H1 (cell line): ENCODE measurements at regions not wholly inside any gene's neighbourhood (a gene's known extent, or its start where the extent isn't known, plus 50 kb on each side); places are given as distances from the start of the nearest gene placed in this dataset.

Experiments used
- CTCF ChIA-PET: fragments of 300-600 bp; sonication (Branson Sonifier 250); formaldehyde crosslinking; loops from one replicate; lab custom pipeline; 2021; ENCODE audit not compliant: partially characterized antibody; lab: Charles Lee
- POLR2A ChIA-PET: fragments of 300-600 bp; sonication (Branson Sonifier 250); formaldehyde crosslinking; loops from one replicate; lab custom pipeline; 2021; ENCODE audit warnings: inconsistent platforms; ENCODE audit not compliant: partially characterized antibody; lab: Charles Lee
- DNase-seq, 2 experiments: peaks; one replicate each; pipeline versions ENCODE4 v3.0.0 to v3.0.0-alpha.2; 2010 to 2022; ENCODE audit warnings: low spot score in 2 of 2, low read depth in 1 of 2, mixed read lengths in 1 of 2
- FAIRE-seq: peaks from 2 replicates; lab custom pipeline; 2011; peaks lifted over from hg19 to GRCh38; lab: Jason Lieb, UNC
- H2AFZ ChIP-seq: 2 replicates; pipeline ENCODE4 v1.8.1; 2012; ENCODE audit warnings: low read length, inconsistent platforms
- H2AK5ac ChIP-seq: 2 replicates; pipeline ENCODE4 v1.6.1; 2013; ENCODE audit warnings: low read depth, low read length
- H2BK120ac ChIP-seq: replicated peaks from 2 replicates; pipeline ENCODE3; 2013; ENCODE audit warnings: low read depth, low read length, inconsistent platforms
- H2BK12ac ChIP-seq: 2 replicates; pipeline ENCODE4 v1.6.1; 2013; ENCODE audit warnings: low read depth, low read length
- H2BK15ac ChIP-seq: 2 replicates; pipeline ENCODE4 v1.6.1; 2013; ENCODE audit warnings: low read length
- H2BK20ac ChIP-seq: 2 replicates; pipeline ENCODE4 v1.6.1; 2013; ENCODE audit warnings: low read length
- H2BK5ac ChIP-seq: 2 replicates; pipeline ENCODE4 v1.6.1; 2013; ENCODE audit warnings: low read depth, low read length
- H3K14ac ChIP-seq: 2 replicates; pipeline ENCODE4 v1.6.1; 2013; ENCODE audit warnings: inconsistent platforms; ENCODE audit not compliant: insufficient read length
- H3K18ac ChIP-seq: 2 replicates; pipeline ENCODE4 v1.6.1; 2013; ENCODE audit warnings: low read length; ENCODE audit errors: extremely low read depth
- H3K23ac ChIP-seq: 2 replicates; pipeline ENCODE4 v1.6.1; 2013; ENCODE audit warnings: inconsistent platforms; ENCODE audit not compliant: insufficient read length
- H3K23me2 ChIP-seq: 2 replicates; pipeline ENCODE4 v1.6.1; 2013; ENCODE audit warnings: low read depth, low read length
- H3K27ac ChIP-seq: 2 replicates; pipeline ENCODE4 v1.6.1; 2011; ENCODE audit warnings: low read depth, low read length, inconsistent platforms
- H3K27me3 ChIP-seq, 4 experiments: replicated peaks in 1 of 4; 1 replicate in 1 of 4; 2 replicates in 3 of 4; pipeline versions ENCODE4 v1.6.1 to v1.8.1; 2011 to 2013; ENCODE audit warnings: low read length in 3 of 4, mild to moderate bottlenecking in 3 of 4, inconsistent platforms in 2 of 4, mixed read lengths in 2 of 4, moderate library complexity in 1 of 4; ENCODE audit not compliant: control insufficient read depth in 3 of 4, insufficient read depth in 3 of 4; ENCODE audit errors: extremely low read depth in 1 of 4
- H3K36me3 ChIP-seq, 4 experiments: 2 replicates each; pipeline versions ENCODE4 v1.6.1 to v1.8.1; 2011 to 2013; ENCODE audit warnings: mild to moderate bottlenecking in 4 of 4, low read length in 3 of 4, moderate library complexity in 2 of 4, control low read depth in 1 of 4, inconsistent platforms in 1 of 4; ENCODE audit not compliant: insufficient read depth in 4 of 4, control insufficient read depth in 2 of 4
- H3K4ac ChIP-seq: replicated peaks from 2 replicates; pipeline ENCODE3; 2013; ENCODE audit warnings: low read length, low read depth, mixed read lengths, inconsistent platforms; ENCODE audit not compliant: insufficient read length
- H3K4me1 ChIP-seq, 4 experiments: replicated peaks in 1 of 4; 1 replicate in 1 of 4; 2 replicates in 3 of 4; pipeline versions ENCODE4 v1.6.1 to v1.8.1; 2011 to 2013; ENCODE audit warnings: low read length in 3 of 4, inconsistent platforms in 2 of 4, mixed read lengths in 1 of 4; ENCODE audit not compliant: insufficient read depth in 4 of 4, control insufficient read depth in 3 of 4
- H3K4me2 ChIP-seq, 2 experiments: 2 replicates each; pipeline versions ENCODE4 v1.6.1 to v1.8.1; 2011 to 2013; ENCODE audit warnings: low read depth in 2 of 2, low read length in 2 of 2, control low read depth in 1 of 2, inconsistent platforms in 1 of 2, mild to moderate bottlenecking in 1 of 2; ENCODE audit not compliant: insufficient read depth in 1 of 2
- H3K4me3 ChIP-seq, 4 experiments: fragments of 200-600, 300-600 bp in 1 of 4; sonication (generic), shearing (Covaris generic), sonication (Bioruptor Twin) in 1 of 4; 2 replicates each; pipeline versions ENCODE4 v1.5.1 to v1.8.1; 2011 to 2016; ENCODE audit warnings: low read length in 4 of 4, low read depth in 3 of 4, control low read depth in 2 of 4, inconsistent platforms in 2 of 4, mild to moderate bottlenecking in 2 of 4, mixed read lengths in 1 of 4, moderate library complexity in 1 of 4; ENCODE audit not compliant: insufficient read depth in 2 of 4; ENCODE audit errors: extremely low read depth in 1 of 4
- H3K56ac ChIP-seq: replicated peaks from 2 replicates; pipeline ENCODE3; 2013; ENCODE audit warnings: low read depth, mild to moderate bottlenecking, mixed read lengths, low read length, inconsistent platforms; ENCODE audit not compliant: insufficient read length
- H3K79me1 ChIP-seq: 2 replicates; pipeline ENCODE4 v1.6.1; 2013; ENCODE audit warnings: low read depth, low read length, control low read depth
- H3K79me2 ChIP-seq, 2 experiments: 2 replicates each; pipeline versions ENCODE4 v1.6.1 to v1.8.1; 2012 to 2013; ENCODE audit warnings: low read length in 2 of 2, mild to moderate bottlenecking in 2 of 2, inconsistent platforms in 1 of 2; ENCODE audit not compliant: insufficient read depth in 2 of 2, control insufficient read depth in 1 of 2
- H3K9ac ChIP-seq, 4 experiments: replicated peaks in 1 of 4; 1 replicate in 1 of 4; 2 replicates in 3 of 4; pipeline versions ENCODE4 v1.6.1 to v1.8.1; 2011 to 2013; ENCODE audit warnings: low read depth in 3 of 4, low read length in 3 of 4, control low read depth in 2 of 4, mild to moderate bottlenecking in 2 of 4, moderate library complexity in 2 of 4, inconsistent platforms in 1 of 4; ENCODE audit errors: extremely low read depth in 1 of 4
- H3K9me3 ChIP-seq, 2 experiments: 2 replicates each; pipeline versions ENCODE4 v1.6.1 to v1.8.1; 2012 to 2013; ENCODE audit warnings: mild to moderate bottlenecking in 2 of 2, moderate library complexity in 2 of 2, control low read depth in 1 of 2, inconsistent platforms in 1 of 2, low read depth in 1 of 2, low read length in 1 of 2, mixed read lengths in 1 of 2; ENCODE audit not compliant: insufficient read depth in 2 of 2
- H4K20me1 ChIP-seq, 2 experiments: replicated peaks in 1 of 2; 2 replicates each; pipeline versions ENCODE3 to v1.8.1; 2011 to 2013; ENCODE audit warnings: inconsistent platforms in 2 of 2, low read length in 2 of 2, mild to moderate bottlenecking in 1 of 2; ENCODE audit not compliant: insufficient read depth in 2 of 2, control insufficient read depth in 1 of 2
- H4K5ac ChIP-seq: 2 replicates; pipeline ENCODE4 v1.6.1; 2013; ENCODE audit warnings: low read length, low read depth, mixed read lengths, inconsistent platforms; ENCODE audit not compliant: insufficient read length
- H4K8ac ChIP-seq: 2 replicates; pipeline ENCODE4 v1.8.0; 2013; ENCODE audit warnings: mild to moderate bottlenecking, moderate library complexity, low read length, inconsistent platforms; ENCODE audit not compliant: insufficient read depth; ENCODE audit errors: extremely low read depth
- H4K91ac ChIP-seq: replicated peaks from 2 replicates; pipeline ENCODE3; 2013; ENCODE audit warnings: low read length, mixed read lengths, inconsistent platforms; ENCODE audit not compliant: insufficient read length
- ASH2L ChIP-seq: fragments of 200-600, 300-600 bp; sonication (generic); IDR thresholded peaks from one replicate; pipeline ENCODE4 v1.7.1; 2017; ENCODE audit warnings: low read length
- BACH1 ChIP-seq: IDR thresholded peaks from 2 replicates; pipeline ENCODE4 v1.6.1; 2012; ENCODE audit warnings: low read length, improper control_type of control experiment
- CREB1 ChIP-seq: IDR thresholded peaks from 2 replicates; pipeline ENCODE4 v1.6.1; 2012; ENCODE audit warnings: inconsistent platforms
- GTF2F1 ChIP-seq: IDR thresholded peaks from 2 replicates; pipeline ENCODE4 v1.6.1; 2012; ENCODE audit warnings: low read depth, low read length, improper control_type of control experiment, borderline replicate concordance
- JUND ChIP-seq: IDR thresholded peaks from 2 replicates; pipeline ENCODE4 v1.6.1; 2011; ENCODE audit warnings: mild to moderate bottlenecking, improper control_type of control experiment, low read length
- NANOG ChIP-seq: IDR thresholded peaks from 2 replicates; pipeline ENCODE4 v1.6.1; 2011; ENCODE audit warnings: low read length, low read depth, mild to moderate bottlenecking, inconsistent platforms; ENCODE audit not compliant: insufficient read depth, poor library complexity, severe bottlenecking
- POLR2A ChIP-seq, 2 experiments: IDR thresholded peaks; 1 replicate in 1 of 2; 2 replicates in 1 of 2; pipeline ENCODE4 v1.6.1; 2011; ENCODE audit warnings: low read depth in 2 of 2, low read length in 2 of 2, mild to moderate bottlenecking in 2 of 2; ENCODE audit errors: control extremely low read depth in 1 of 2
- POU5F1 ChIP-seq: IDR thresholded peaks from 2 replicates; pipeline ENCODE4 v1.6.1; 2011; ENCODE audit warnings: low read depth, mild to moderate bottlenecking, low read length, moderate library complexity
- RFX5 ChIP-seq: IDR thresholded peaks from 2 replicates; pipeline ENCODE4 v1.6.1; 2011; ENCODE audit warnings: low read depth, low read length, improper control_type of control experiment, borderline replicate concordance
- SIN3A ChIP-seq, 2 experiments: IDR thresholded peaks in 1 of 2; conservative IDR thresholded peaks in 1 of 2; 2 replicates each; pipeline ENCODE4 v1.6.1; 2011 to 2012; ENCODE audit warnings: low read length in 2 of 2, improper control_type of control experiment in 1 of 2, low read depth in 1 of 2, mild to moderate bottlenecking in 1 of 2
- SRF ChIP-seq: IDR thresholded peaks from 2 replicates; pipeline ENCODE4 v1.6.1; 2011; ENCODE audit warnings: mild to moderate bottlenecking, low read depth, low read length, moderate library complexity
- TAF1 ChIP-seq: IDR thresholded peaks from 2 replicates; pipeline ENCODE4 v1.6.1; 2011; ENCODE audit warnings: mild to moderate bottlenecking, low read depth, low read length
- WGBS, 2 experiments: shearing (Covaris generic) in 1 of 2; methylation state at CpG; one replicate each; pipeline versions ENCODE4 v1.1.6 to v1.1.7; 2013 to 2015; ENCODE audit warnings: low lambda C conversion rate in 2 of 2, mixed read lengths in 2 of 2, inconsistent platforms in 1 of 2, low coverage in 1 of 2, missing lambda C conversion rate in 1 of 2; ENCODE audit not compliant: insufficient replicate concordance in 2 of 2, insufficient coverage in 1 of 2, insufficient read length in 1 of 2; ENCODE audit errors: extremely low coverage in 1 of 2, missing lambda C conversion rate in 1 of 2; 5-methylcytosine and 5-hydroxymethylcytosine counted together

DNA sequence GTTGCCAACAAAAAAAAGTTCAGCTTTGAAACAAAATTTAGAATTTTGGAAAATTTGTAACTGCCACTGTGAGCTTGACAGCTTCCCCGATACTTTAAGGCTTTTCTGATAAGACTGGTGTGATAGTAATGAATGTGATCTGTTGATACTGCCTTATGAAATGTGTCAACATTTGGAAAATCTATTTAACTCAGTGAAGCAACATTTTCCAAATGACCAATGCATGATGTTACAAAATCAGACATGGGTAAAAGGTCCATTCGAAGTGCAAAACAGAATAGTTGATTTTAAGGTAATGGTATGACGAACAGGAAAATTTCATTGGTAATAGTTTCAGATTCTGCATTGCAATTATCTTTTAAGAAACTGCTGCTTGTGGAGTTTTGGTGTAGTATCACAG is 175.4 kb downstream of the SEM1 start:
- Histone ChIP-seq H4K8ac (no peak overlapping the region), H2BK20ac (no peak overlapping the region), H2BK5ac (no peak overlapping the region), H3K4me3 (no peak overlapping the region), H3K18ac (no peak overlapping the region), H3K23ac (no peak overlapping the region), H3K4ac (no peak overlapping the region), H2BK15ac (no peak overlapping the region), H3K56ac (no peak overlapping the region), H3K23me2 (no peaks in the 10 kb centered on the region), H3K9ac (no peak overlapping the region), H2BK12ac (no peak overlapping the region), H2BK120ac (no peak overlapping the region), H3K9me3 (no peaks in the 10 kb centered on the region), H2AK5ac (no peak overlapping the region), H3K4me1 (no peaks in the 10 kb centered on the region), H3K79me1 (no peaks in the 10 kb centered on the region), H3K27ac (no peak overlapping the region), H3K4me2 (no peak overlapping the region), H4K5ac (no peak overlapping the region), H3K79me2 (no peaks in the 10 kb centered on the region), H2AFZ (no peak overlapping the region), H4K91ac (no peak overlapping the region), H4K20me1 (no peaks in the 10 kb centered on the region), H3K27me3 (no peaks in the 10 kb centered on the region), H3K36me3 (no peaks in the 10 kb centered on the region), H3K14ac (no peak overlapping the region)
- DNase-seq (no peak), FAIRE-seq (no peak)
- CTCF ChIA-PET, result no interaction called here
- WGBS, 2 experiments, result 68% methylated on average over 3 of the region's 3 CpGs; no CpG with 5 or more reads in 1 of the 2 experiments
- POLR2A ChIA-PET, result no interaction called here
- no peak for TF ChIP-seq GTF2F1
- no peak for TF ChIP-seq NANOG
- no peak for TF ChIP-seq CREB1
- no peak for TF ChIP-seq SIN3A (conservative IDR thresholded peaks at IDR 0.05 in 1 of 2, IDR thresholded peaks at IDR 0.05 in 1 of 2; ENCODE audit: low read depth in 1 of 2, low read length in 2 of 2)
- TF ChIP-seq TAF1, result no peak
- no peak for TF ChIP-seq POLR2A (IDR thresholded peaks at IDR 0.05; ENCODE audit: control extremely low read depth in 1 of 2, low read depth in 2 of 2, low read length in 2 of 2)
- no peak for TF ChIP-seq RFX5
- TF ChIP-seq ASH2L, result no peak
- no peak for TF ChIP-seq BACH1
- no peak for TF ChIP-seq POU5F1
- TF ChIP-seq SRF, result no peak
- no peak for TF ChIP-seq JUND
